ENCODE measurements at regions not wholly inside any gene's neighbourhood (a gene's known extent, or its start where the extent isn't known, plus 50 kb on each side); places are given as distances from the start of the nearest gene placed in this dataset.

DNA sequence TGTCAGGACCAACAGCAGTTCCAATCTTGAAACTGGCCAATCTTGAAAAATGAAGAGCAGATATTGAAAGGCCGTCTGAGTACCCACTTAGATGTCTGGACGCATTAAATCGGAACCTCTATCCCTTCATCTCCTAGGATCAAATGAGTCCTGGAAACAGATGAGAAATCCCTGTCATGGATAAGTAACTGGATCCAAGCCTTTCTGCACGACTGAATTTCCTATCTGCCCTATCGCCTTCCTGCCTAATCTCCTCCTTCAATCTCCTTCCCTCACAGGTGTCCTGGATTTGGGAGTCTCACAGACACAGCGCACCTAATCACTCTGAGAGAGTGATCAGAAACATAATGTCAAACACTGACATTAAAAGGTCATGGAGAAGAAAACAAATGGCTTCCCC, 245.2 kb upstream of the PRSS58 start:
- no peak for TF ChIP-seq POLR2A (IDR thresholded peaks at IDR 0.05)
- TF ChIP-seq, protein P1, sequence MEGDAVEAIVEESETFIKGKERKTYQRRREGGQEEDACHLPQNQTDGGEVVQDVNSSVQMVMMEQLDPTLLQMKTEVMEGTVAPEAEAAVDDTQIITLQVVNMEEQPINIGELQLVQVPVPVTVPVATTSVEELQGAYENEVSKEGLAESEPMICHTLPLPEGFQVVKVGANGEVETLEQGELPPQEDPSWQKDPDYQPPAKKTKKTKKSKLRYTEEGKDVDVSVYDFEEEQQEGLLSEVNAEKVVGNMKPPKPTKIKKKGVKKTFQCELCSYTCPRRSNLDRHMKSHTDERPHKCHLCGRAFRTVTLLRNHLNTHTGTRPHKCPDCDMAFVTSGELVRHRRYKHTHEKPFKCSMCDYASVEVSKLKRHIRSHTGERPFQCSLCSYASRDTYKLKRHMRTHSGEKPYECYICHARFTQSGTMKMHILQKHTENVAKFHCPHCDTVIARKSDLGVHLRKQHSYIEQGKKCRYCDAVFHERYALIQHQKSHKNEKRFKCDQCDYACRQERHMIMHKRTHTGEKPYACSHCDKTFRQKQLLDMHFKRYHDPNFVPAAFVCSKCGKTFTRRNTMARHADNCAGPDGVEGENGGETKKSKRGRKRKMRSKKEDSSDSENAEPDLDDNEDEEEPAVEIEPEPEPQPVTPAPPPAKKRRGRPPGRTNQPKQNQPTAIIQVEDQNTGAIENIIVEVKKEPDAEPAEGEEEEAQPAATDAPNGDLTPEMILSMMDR (IDR thresholded peaks at IDR 0.05), result no peak
